ENCODE measurements at regions not wholly inside any gene's neighbourhood (a gene's known extent, or its start where the extent isn't known, plus 50 kb on each side); places are given as distances from the start of the nearest gene placed in this dataset.

GRCh38 chr3:84683493-84683892, 275.3 kb upstream of the CADM2 start:
- TF ChIP-seq, protein P1, sequence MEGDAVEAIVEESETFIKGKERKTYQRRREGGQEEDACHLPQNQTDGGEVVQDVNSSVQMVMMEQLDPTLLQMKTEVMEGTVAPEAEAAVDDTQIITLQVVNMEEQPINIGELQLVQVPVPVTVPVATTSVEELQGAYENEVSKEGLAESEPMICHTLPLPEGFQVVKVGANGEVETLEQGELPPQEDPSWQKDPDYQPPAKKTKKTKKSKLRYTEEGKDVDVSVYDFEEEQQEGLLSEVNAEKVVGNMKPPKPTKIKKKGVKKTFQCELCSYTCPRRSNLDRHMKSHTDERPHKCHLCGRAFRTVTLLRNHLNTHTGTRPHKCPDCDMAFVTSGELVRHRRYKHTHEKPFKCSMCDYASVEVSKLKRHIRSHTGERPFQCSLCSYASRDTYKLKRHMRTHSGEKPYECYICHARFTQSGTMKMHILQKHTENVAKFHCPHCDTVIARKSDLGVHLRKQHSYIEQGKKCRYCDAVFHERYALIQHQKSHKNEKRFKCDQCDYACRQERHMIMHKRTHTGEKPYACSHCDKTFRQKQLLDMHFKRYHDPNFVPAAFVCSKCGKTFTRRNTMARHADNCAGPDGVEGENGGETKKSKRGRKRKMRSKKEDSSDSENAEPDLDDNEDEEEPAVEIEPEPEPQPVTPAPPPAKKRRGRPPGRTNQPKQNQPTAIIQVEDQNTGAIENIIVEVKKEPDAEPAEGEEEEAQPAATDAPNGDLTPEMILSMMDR (conservative IDR thresholded peaks at IDR 0.05; ENCODE audit: low read depth, low read length), result no peak
- TF ChIP-seq EZH2phosphoT487 (IDR thresholded peaks at IDR 0.05; ENCODE audit: borderline replicate concordance, low read length), result no peak

Measured in PC-3 (cell line).